GM18867 (cell line): ENCODE measurements at regions not wholly inside any gene's neighbourhood (a gene's known extent, or its start where the extent isn't known, plus 50 kb on each side); places are given as distances from the start of the nearest gene placed in this dataset.

Experiments used
- ATAC-seq: cut with Tn5 transposase; IDR thresholded peaks from one replicate; pipeline ENCODE4 v1.9.1; 2021; ENCODE audit warnings: mild to moderate bottlenecking, moderate library complexity; ENCODE audit not compliant: unreplicated experiment

- ATAC-seq: no peak
These were observed 120.8 kb downstream of the SOX1 start for GRCh38 chr13:112187527-112188297.

GRCh38 chr13:112188298-112188610 is 121.3 kb downstream of the SOX1 start:
- no peak for ATAC-seq

GRCh38 chr13:112193463-112194166 is 126.7 kb downstream of the SOX1 start:
- ATAC-seq: no peak

GRCh38 chr13:112194167-112194530 is 127.2 kb downstream of the SOX1 start:
- ATAC-seq: no peak

- ATAC-seq: no peak
These were observed 127.6 kb downstream of the SOX1 start for GRCh38 chr13:112194579-112194978.

- no peak for ATAC-seq
These were observed 131.6 kb downstream of the SOX1 start for GRCh38 chr13:112198396-112199010.

GRCh38 chr13:112200200-112200599 is 133.3 kb downstream of the SOX1 start:
- ATAC-seq: no peak

GRCh38 chr13:112202266-112202665 is 135.3 kb downstream of the SOX1 start:
- no peak for ATAC-seq

- ATAC-seq: no peak
These were observed 136.0 kb downstream of the SOX1 start for GRCh38 chr13:112202966-112203365.

GRCh38 chr13:112203614-112204013 is 136.7 kb downstream of the SOX1 start:
- no peak for ATAC-seq

GRCh38 chr13:112204346-112205327 is 137.7 kb downstream of the SOX1 start:
- ATAC-seq: no peak

GRCh38 chr13:112205990-112206389 is 139.0 kb downstream of the SOX1 start:
- ATAC-seq: no peak

- ATAC-seq: no peak
These were observed 140.2 kb downstream of the SOX1 start for GRCh38 chr13:112207129-112207528.

GRCh38 chr13:112208656-112209055 is 141.7 kb downstream of the SOX1 start:
- ATAC-seq: no peak

- ATAC-seq: no peak
These were observed 142.3 kb downstream of the SOX1 start for GRCh38 chr13:112209266-112209665.

GRCh38 chr13:112209711-112210110 is 142.8 kb downstream of the SOX1 start:
- ATAC-seq: no peak

- ATAC-seq: no peak
These were observed 143.4 kb downstream of the SOX1 start for GRCh38 chr13:112210371-112210770.

- ATAC-seq: no peak
These were observed 145.6 kb downstream of the SOX1 start for GRCh38 chr13:112212533-112212932.

- ATAC-seq: no peak
These were observed 146.7 kb downstream of the SOX1 start for GRCh38 chr13:112213467-112214255.

GRCh38 chr13:112215871-112216270 is 148.9 kb downstream of the SOX1 start:
- no peak for ATAC-seq
